Testis (tissue), 2 donors: ENCODE measurements at regions not wholly inside any gene's neighbourhood (a gene's known extent, or its start where the extent isn't known, plus 50 kb on each side); places are given as distances from the start of the nearest gene placed in this dataset.
"Not testable (repeated sequence)": the region's sequence is repeated elsewhere in the genome, so short reads cannot be mapped to it uniquely, and the experiment has no call there.

ENCODE experiments used
- DNase-seq: peaks from one replicate; pipeline ENCODE4 v3.0.0-alpha.2; 2019
- H3K27ac ChIP-seq, 2 donors: fragments of 200-600 bp; sonication (generic); one replicate each; pipeline ENCODE4 v1.5.1; 2019
- H3K27me3 ChIP-seq: fragments of 200-600 bp; sonication (generic); one replicate; pipeline ENCODE4 v1.5.1; 2019
- H3K36me3 ChIP-seq: fragments of 200-600 bp; sonication (generic); one replicate; pipeline ENCODE4 v1.5.1; 2017; ENCODE audit warnings: low read depth; ENCODE audit errors: missing control alignments
- H3K4me1 ChIP-seq: fragments of 200-600 bp; sonication (generic); one replicate; pipeline ENCODE4 v1.5.1; 2019
- H3K4me3 ChIP-seq, 2 donors: fragments of 200-600 bp; sonication (generic); one replicate each; pipeline ENCODE4 v1.5.1; 2017 to 2019
- H3K9me3 ChIP-seq: fragments of 200-600 bp; sonication (generic); one replicate; pipeline ENCODE4 v1.5.1; 2017
- POLR2A ChIP-seq: fragments of 450-650 bp; IDR thresholded peaks from one replicate; pipeline ENCODE4 v1.6.1; 2017; ENCODE audit warnings: antibody characterized with exemption, mild to moderate bottlenecking, moderate library complexity
- WGBS, 2 donors: methylation state at CpG; one replicate each; pipeline ENCODE4 v1.1.5; 2018; 5-methylcytosine and 5-hydroxymethylcytosine counted together
- intact Hi-C: fragments of 100-400 bp; cut with DNase I; formaldehyde crosslinking; loops from one replicate; pipeline ENCODE4 v1.15.1; 2023; ENCODE audit warnings: low total_unique reads
- TF ChIP-seq, protein P1 (sequence below), 3 experiments: fragments of 450-650 bp in 2 of 3; fragments of 200-600 bp in 1 of 3; sonication (generic) in 1 of 3; IDR thresholded peaks; one replicate each; pipeline ENCODE4 v1.5.1; 2016 to 2019; ENCODE audit warnings: antibody characterized with exemption in 3 of 3, mild to moderate bottlenecking in 2 of 3, moderate library complexity in 1 of 3

DNA sequence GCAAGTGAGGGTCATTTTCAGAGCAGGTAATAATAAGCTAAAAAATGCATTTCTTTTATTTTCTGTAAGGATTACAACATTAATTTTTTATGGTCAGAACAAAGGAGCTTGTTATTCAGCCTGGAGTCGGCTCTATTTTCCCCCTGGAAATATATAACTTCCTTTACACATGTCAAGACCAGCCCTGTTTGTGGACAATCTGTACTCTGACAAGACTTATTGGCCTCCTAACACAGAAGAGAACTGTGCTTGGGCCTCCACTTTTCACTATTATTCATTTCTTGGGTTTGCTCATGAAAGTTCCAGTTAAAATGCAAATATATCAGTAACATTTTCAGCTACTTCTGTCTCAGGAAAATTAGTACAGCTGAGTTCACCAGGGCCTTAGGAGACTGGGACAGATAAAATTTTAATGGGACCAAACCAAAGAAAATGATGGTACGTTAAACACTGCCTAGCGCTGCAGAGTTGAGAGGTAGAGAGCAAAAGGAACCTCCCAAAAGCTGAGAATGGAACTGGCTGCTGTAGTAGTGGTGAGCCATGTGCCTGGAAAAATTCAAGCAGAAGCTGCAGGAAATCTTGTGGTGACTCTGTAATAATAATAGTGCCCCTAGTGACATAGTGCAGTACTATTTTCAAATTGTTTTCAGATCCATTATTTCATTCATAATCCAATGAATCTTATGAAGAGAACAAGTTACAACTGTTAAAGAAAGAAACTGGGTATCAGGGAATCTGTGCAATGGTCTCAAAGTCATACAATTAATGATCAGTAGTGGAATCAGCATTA, 227.2 kb upstream of the KIAA1217 start:
- TF ChIP-seq, protein P1, sequence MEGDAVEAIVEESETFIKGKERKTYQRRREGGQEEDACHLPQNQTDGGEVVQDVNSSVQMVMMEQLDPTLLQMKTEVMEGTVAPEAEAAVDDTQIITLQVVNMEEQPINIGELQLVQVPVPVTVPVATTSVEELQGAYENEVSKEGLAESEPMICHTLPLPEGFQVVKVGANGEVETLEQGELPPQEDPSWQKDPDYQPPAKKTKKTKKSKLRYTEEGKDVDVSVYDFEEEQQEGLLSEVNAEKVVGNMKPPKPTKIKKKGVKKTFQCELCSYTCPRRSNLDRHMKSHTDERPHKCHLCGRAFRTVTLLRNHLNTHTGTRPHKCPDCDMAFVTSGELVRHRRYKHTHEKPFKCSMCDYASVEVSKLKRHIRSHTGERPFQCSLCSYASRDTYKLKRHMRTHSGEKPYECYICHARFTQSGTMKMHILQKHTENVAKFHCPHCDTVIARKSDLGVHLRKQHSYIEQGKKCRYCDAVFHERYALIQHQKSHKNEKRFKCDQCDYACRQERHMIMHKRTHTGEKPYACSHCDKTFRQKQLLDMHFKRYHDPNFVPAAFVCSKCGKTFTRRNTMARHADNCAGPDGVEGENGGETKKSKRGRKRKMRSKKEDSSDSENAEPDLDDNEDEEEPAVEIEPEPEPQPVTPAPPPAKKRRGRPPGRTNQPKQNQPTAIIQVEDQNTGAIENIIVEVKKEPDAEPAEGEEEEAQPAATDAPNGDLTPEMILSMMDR (IDR thresholded peaks at IDR 0.05) = peak in 1 of 3 experiments; percentile 28
- no peak for TF ChIP-seq POLR2A
- Histone ChIP-seq H3K9me3 (no peaks in the 10 kb centered on the region), H3K4me1 (no peaks in the 10 kb centered on the region), H3K27me3 (no peaks in the 10 kb centered on the region), H3K4me3 (no peak overlapping the region), H3K27ac (no peak overlapping the region), H3K36me3 (no peaks in the 10 kb centered on the region)
- WGBS, 2 donors = 78 to 80% methylated on average over 3 of the region's 3 CpGs
- intact Hi-C loops = no loop called here
- no peak for DNase-seq

- H3K27ac ChIP-seq, H3K27me3 ChIP-seq, H3K4me3 ChIP-seq, H3K4me1 ChIP-seq, H3K36me3 ChIP-seq, intact Hi-C loops, H3K9me3 ChIP-seq, DNase-seq: not testable (repeated sequence)
- WGBS, 2 donors = 88 to 95% methylated on average over 1 of the region's 1 CpG
Observed at GRCh38 chr10:23984405-23984804, 224.5 kb upstream of the KIAA1217 start.

DNA sequence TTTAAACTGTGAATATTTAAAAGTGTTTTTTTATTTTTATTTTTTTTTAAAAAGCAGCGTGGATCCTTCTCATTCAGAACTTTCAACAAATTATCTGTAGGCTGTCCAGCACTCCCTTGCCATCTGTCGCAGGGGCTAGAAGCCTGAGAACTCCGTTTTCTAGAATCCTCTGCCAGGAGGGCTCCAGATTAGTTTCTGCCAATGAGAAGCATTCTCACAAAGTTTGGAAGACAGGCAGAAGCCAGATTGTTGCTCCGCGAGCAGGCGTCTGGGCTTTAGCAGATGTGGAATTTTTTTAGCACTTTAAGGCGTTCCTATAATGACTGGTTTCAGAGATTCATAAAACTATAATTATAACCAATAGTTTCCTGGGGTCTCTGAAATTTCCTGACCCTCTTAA, 220.9 kb upstream of the KIAA1217 start:
- no peaks in the 10 kb centered on the region for H3K36me3 ChIP-seq
- TF ChIP-seq, protein P1 (IDR thresholded peaks at IDR 0.05) = no peak
- TF ChIP-seq POLR2A = no peak
- intact Hi-C loops = no loop called here
- H3K4me3 ChIP-seq = no peak overlapping the region
- no peak for DNase-seq
- H3K9me3 ChIP-seq = no peaks in the 10 kb centered on the region
- H3K4me1 ChIP-seq = no peaks in the 10 kb centered on the region
- H3K27ac ChIP-seq = no peak overlapping the region
- H3K27me3 ChIP-seq = no peaks in the 10 kb centered on the region
- WGBS, 2 donors = 84% methylated on average over 7 of the region's 7 CpGs

GRCh38 chr10:23994459-23995046, 214.4 kb upstream of the KIAA1217 start:
- H3K27ac ChIP-seq = no peak overlapping the region
- TF ChIP-seq, protein P1 (IDR thresholded peaks at IDR 0.05) = peak; percentile 86 to 89 (median 87)
- TF ChIP-seq POLR2A = no peak
- intact Hi-C loops = loop anchor here (10.0 kb wide), 3 partner anchors 200 to 520 kb away; no protein-coding TSS in a partner anchor
- H3K4me3 ChIP-seq = no peak overlapping the region
- H3K4me1 ChIP-seq = peaks cover 6% of the 10 kb centered on the region
- no peaks in the 10 kb centered on the region for H3K36me3 ChIP-seq
- no peaks in the 10 kb centered on the region for H3K27me3 ChIP-seq
- H3K9me3 ChIP-seq = no peaks in the 10 kb centered on the region
- peak; percentile 88 for DNase-seq
- WGBS, 2 donors = 21 to 28% methylated on average over 6 of the region's 6 CpGs

- no peak for DNase-seq
- Histone ChIP-seq H3K4me3 (no peak overlapping the region), H3K9me3 (no peaks in the 10 kb centered on the region), H3K4me1 (peaks cover 6% of the 10 kb centered on the region), H3K27me3 (no peaks in the 10 kb centered on the region), H3K27ac (no peak overlapping the region), H3K36me3 (no peaks in the 10 kb centered on the region)
- no peak for TF ChIP-seq POLR2A
- TF ChIP-seq, protein P1 (IDR thresholded peaks at IDR 0.05) = no peak
- WGBS, 2 donors = 94 to 96% methylated on average over 9 of the region's 9 CpGs
- intact Hi-C loops = loop anchor here (10.0 kb wide), 3 partner anchors 195 to 515 kb away; no protein-coding TSS in a partner anchor
Observed at GRCh38 chr10:23999445-23999844, 209.5 kb upstream of the KIAA1217 start.
